Astrocyte (in vitro differentiated cells and primary cell): ENCODE measurements at regions not wholly inside any gene's neighbourhood (a gene's known extent, or its start where the extent isn't known, plus 50 kb on each side); places are given as distances from the start of the nearest gene placed in this dataset.
A peak's percentile ranks its signal among the peaks of the same experiment; 100 is the strongest.

ENCODE experiments used
- DNase-seq: peaks from one replicate; pipeline ENCODE4 v3.0.0-alpha.2; 2010; ENCODE audit warnings: low read depth
- FAIRE-seq: peaks from 2 replicates; lab custom pipeline; 2011; peaks lifted over from hg19 to GRCh38; lab: Jason Lieb, UNC
- H2AFZ ChIP-seq: 2 replicates; pipeline ENCODE4 v1.6.0; 2012; ENCODE audit warnings: low read depth, low read length, inconsistent platforms
- H3K27ac ChIP-seq: 2 replicates; pipeline ENCODE4 v1.5.1; 2011; ENCODE audit warnings: low read depth, low read length, inconsistent platforms
- H3K27me3 ChIP-seq: 2 replicates; pipeline ENCODE4 v1.6.0; 2011; ENCODE audit warnings: low read length, inconsistent platforms; ENCODE audit not compliant: insufficient read depth
- H3K36me3 ChIP-seq: 2 replicates; pipeline ENCODE4 v1.5.1; 2011; ENCODE audit warnings: low read length, inconsistent platforms; ENCODE audit not compliant: insufficient read depth
- H3K4me1 ChIP-seq: 2 replicates; pipeline ENCODE4 v1.5.1; 2011; ENCODE audit warnings: low read length, inconsistent platforms; ENCODE audit not compliant: insufficient read depth
- H3K4me2 ChIP-seq: 2 replicates; pipeline ENCODE4 v1.6.0; 2012; ENCODE audit warnings: low read length, inconsistent platforms
- H3K4me3 ChIP-seq: 2 replicates; pipeline ENCODE4 v1.5.1; 2011; ENCODE audit warnings: low read depth, mild to moderate bottlenecking, low read length, inconsistent platforms; ENCODE audit not compliant: insufficient read depth
- H3K79me2 ChIP-seq: 2 replicates; pipeline ENCODE4 v1.6.0; 2012; ENCODE audit warnings: mild to moderate bottlenecking, low read length, inconsistent platforms; ENCODE audit not compliant: insufficient read depth
- H3K9ac ChIP-seq: 2 replicates; pipeline ENCODE4 v1.6.0; 2012; ENCODE audit warnings: mild to moderate bottlenecking, low read length, inconsistent platforms
- H3K9me3 ChIP-seq: 2 replicates; pipeline ENCODE4 v1.5.1; 2012; ENCODE audit warnings: low read depth, mild to moderate bottlenecking, low read length, inconsistent platforms; ENCODE audit not compliant: insufficient read depth
- H4K20me1 ChIP-seq: 2 replicates; pipeline ENCODE4 v1.6.0; 2012; ENCODE audit warnings: low read length, inconsistent platforms; ENCODE audit not compliant: insufficient read depth
- H3K27ac Mint-ChIP-seq: one replicate; pipeline ENCODE4 v1.8.0; 2021; ENCODE audit warnings: mild to moderate bottlenecking, mixed read lengths; ENCODE audit not compliant: unreplicated experiment
- H3K27me3 Mint-ChIP-seq: one replicate; pipeline ENCODE4 v1.8.0; 2021; ENCODE audit warnings: low read depth, mixed read lengths; ENCODE audit not compliant: unreplicated experiment
- H3K36me3 Mint-ChIP-seq: one replicate; pipeline ENCODE4 v1.8.0; 2021; ENCODE audit warnings: low read depth, mixed read lengths; ENCODE audit not compliant: unreplicated experiment
- H3K4me1 Mint-ChIP-seq: one replicate; pipeline ENCODE4 v1.8.0; 2021; ENCODE audit warnings: low read depth, mixed read lengths; ENCODE audit not compliant: unreplicated experiment
- H3K4me3 Mint-ChIP-seq: one replicate; pipeline ENCODE4 v1.8.0; 2021; ENCODE audit warnings: mild to moderate bottlenecking, moderate library complexity, mixed read lengths; ENCODE audit not compliant: unreplicated experiment
- H3K9me3 Mint-ChIP-seq: one replicate; pipeline ENCODE4 v1.8.0; 2021; ENCODE audit warnings: mild to moderate bottlenecking, mixed read lengths; ENCODE audit not compliant: unreplicated experiment
- CTCF ChIP-seq: IDR thresholded peaks from 2 replicates; pipeline ENCODE4 v1.5.1; 2011; ENCODE audit warnings: low read depth, mild to moderate bottlenecking, inconsistent platforms, low read length, moderate library complexity; ENCODE audit not compliant: insufficient read depth
- EZH2 ChIP-seq: IDR thresholded peaks from 2 replicates; pipeline ENCODE4 v1.6.1; 2012; ENCODE audit warnings: mild to moderate bottlenecking, low read length, inconsistent platforms; ENCODE audit not compliant: insufficient read depth

GRCh38 chr13:110799246-110800236 is 86.0 kb downstream of the ING1 start:
- Histone ChIP-seq H3K36me3 (no peaks in the 10 kb centered on the region), H3K27ac (peak overlapping the region; percentile 12), H3K79me2 (no peaks in the 10 kb centered on the region), H3K9me3 (no peaks in the 10 kb centered on the region), H3K4me1 (no peaks in the 10 kb centered on the region), H3K9ac (peak overlapping the region; percentile 36), H2AFZ (peak overlapping the region; percentile 15), H3K27me3 (peaks cover 12% of the 10 kb centered on the region), H3K4me2 (peak overlapping the region; percentile 74), H4K20me1 (no peaks in the 10 kb centered on the region), H3K4me3 (peak overlapping the region; percentile 35)
- H3K27me3 Mint-ChIP-seq: peaks cover 39% of the 10 kb centered on the region
- H3K9me3 Mint-ChIP-seq: peaks cover 5% of the 10 kb centered on the region
- TF ChIP-seq CTCF (no peak), EZH2 (no peak)
- DNase-seq (peak; percentile 82), FAIRE-seq (peak; percentile 20)
- H3K4me1 Mint-ChIP-seq: peaks cover 6% of the 10 kb centered on the region
- no peak overlapping the region for H3K4me3 Mint-ChIP-seq
- H3K27ac Mint-ChIP-seq: no peak overlapping the region
- H3K36me3 Mint-ChIP-seq: no peaks in the 10 kb centered on the region

- Mint-ChIP-seq H3K36me3 (no peaks in the 10 kb centered on the region), H3K9me3 (peaks cover 3% of the 10 kb centered on the region), H3K4me3 (no peak overlapping the region), H3K27ac (no peak overlapping the region), H3K27me3 (peaks cover 35% of the 10 kb centered on the region), H3K4me1 (peaks cover 6% of the 10 kb centered on the region)
- H3K4me1 ChIP-seq: no peaks in the 10 kb centered on the region
- no peaks in the 10 kb centered on the region for H4K20me1 ChIP-seq
- no peak overlapping the region for H3K27ac ChIP-seq
- no peaks in the 10 kb centered on the region for H3K79me2 ChIP-seq
- no peak overlapping the region for H3K9ac ChIP-seq
- no peaks in the 10 kb centered on the region for H3K9me3 ChIP-seq
- H3K4me2 ChIP-seq: no peak overlapping the region
- DNase-seq: no peak
- FAIRE-seq: no peak
- H3K27me3 ChIP-seq: peaks cover 12% of the 10 kb centered on the region
- TF ChIP-seq CTCF (no peak), EZH2 (no peak)
- H3K36me3 ChIP-seq: no peaks in the 10 kb centered on the region
- H3K4me3 ChIP-seq: no peak overlapping the region
- H2AFZ ChIP-seq: no peak overlapping the region
Observed at GRCh38 chr13:110801044-110801443, 87.5 kb downstream of the ING1 start.

- no peak for FAIRE-seq
Observed at GRCh38 chr13:110802260-110802659, 88.8 kb downstream of the ING1 start.

More at GRCh38 chr13:110802260-110802659, 88.8 kb downstream of the ING1 start:
- no peaks in the 10 kb centered on the region for H3K9me3 ChIP-seq
- Mint-ChIP-seq H3K9me3 (peaks cover 3% of the 10 kb centered on the region), H3K4me1 (peaks cover 6% of the 10 kb centered on the region), H3K36me3 (no peaks in the 10 kb centered on the region), H3K27ac (no peak overlapping the region), H3K27me3 (peaks cover 39% of the 10 kb centered on the region), H3K4me3 (no peak overlapping the region)
- H3K4me2 ChIP-seq: no peak overlapping the region
- no peaks in the 10 kb centered on the region for H3K4me1 ChIP-seq
- H4K20me1 ChIP-seq: no peaks in the 10 kb centered on the region
- no peaks in the 10 kb centered on the region for H3K79me2 ChIP-seq
- no peak for DNase-seq
- H3K4me3 ChIP-seq: no peak overlapping the region
- no peaks in the 10 kb centered on the region for H3K36me3 ChIP-seq
- no peak overlapping the region for H3K9ac ChIP-seq
- H3K27ac ChIP-seq: no peak overlapping the region
- no peak for TF ChIP-seq CTCF
- no peak for TF ChIP-seq EZH2
- H2AFZ ChIP-seq: no peak overlapping the region
- H3K27me3 ChIP-seq: peaks cover 12% of the 10 kb centered on the region
